ENCODE measurements at regions not wholly inside any gene's neighbourhood (a gene's known extent, or its start where the extent isn't known, plus 50 kb on each side); places are given as distances from the start of the nearest gene placed in this dataset.

DNA sequence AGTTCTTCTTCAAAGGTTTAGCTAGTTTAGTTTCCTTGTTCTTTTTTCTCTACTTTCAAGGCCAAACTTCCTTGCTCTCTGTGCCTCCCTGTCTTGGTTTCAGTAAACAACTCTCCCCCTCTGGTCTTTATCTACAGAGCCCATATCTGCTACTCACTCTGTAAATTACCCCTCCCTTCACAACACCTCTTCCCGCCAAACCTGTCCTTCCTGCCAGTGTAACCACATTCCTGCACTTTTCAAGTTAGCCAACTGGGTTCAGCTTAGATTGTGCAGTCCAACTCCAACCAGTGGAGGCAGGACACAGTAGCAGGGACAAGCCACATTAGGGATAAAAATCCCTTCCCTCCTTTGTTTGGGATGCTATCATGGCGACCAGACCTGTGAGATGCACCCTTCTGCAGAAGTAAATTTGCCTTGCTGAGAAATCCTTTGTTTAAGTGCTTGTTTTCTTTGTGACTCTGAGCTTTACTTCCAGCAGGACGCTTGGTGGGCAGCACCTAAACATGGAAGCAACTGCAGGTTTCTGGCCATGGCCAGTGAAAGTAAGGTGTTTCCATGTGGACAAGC, 706.0 kb downstream of the KCNJ3 start:
- no peak for DNase-seq (ENCODE audit: low read depth in 2 of 2)

DNA sequence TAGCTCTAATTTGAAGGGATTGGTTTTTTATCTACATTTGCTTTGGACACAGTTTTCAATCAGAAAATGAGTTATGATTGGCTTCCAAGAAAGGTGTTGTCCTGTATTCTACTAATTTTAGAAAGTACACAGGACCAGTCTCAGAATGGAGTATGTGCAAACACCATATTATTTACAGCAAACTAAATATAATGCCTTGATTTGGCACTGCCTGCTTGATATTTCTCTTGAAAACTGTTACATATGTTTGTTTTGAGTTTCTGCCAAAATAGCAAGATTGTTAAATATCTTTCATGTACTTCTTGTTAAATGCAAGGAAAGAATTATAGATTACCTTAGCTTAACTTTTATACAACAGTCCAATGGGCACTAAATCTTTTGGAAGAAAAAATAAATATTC, 694.9 kb downstream of the KCNJ3 start:
- DNase-seq (ENCODE audit: low read depth in 2 of 2) = no peak

DNA sequence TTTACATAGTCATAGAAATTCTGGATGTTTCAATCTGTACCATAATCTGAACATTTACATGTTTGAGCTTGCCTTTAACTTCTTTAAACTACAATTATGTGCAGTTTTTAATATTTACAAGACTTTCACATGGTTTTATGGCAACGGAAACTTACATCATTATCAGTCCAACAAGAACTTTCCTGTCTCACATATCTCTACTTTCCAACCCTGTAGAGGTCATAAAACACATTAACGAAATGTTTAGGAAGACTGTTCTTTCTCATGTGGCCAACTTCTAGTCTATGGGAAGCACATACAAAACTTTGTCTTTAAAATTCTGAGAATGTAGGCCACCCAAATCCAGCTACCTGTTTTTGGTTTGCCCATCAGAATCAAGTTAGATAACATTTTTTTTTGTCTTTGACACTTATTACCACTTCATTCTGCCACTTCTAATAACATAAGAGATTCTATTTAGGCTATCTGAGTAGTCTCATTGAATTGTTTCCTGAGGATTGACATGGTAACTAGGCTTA, 693.2 kb downstream of the KCNJ3 start:
- DNase-seq (ENCODE audit: low read depth in 2 of 2) = no peak

DNA sequence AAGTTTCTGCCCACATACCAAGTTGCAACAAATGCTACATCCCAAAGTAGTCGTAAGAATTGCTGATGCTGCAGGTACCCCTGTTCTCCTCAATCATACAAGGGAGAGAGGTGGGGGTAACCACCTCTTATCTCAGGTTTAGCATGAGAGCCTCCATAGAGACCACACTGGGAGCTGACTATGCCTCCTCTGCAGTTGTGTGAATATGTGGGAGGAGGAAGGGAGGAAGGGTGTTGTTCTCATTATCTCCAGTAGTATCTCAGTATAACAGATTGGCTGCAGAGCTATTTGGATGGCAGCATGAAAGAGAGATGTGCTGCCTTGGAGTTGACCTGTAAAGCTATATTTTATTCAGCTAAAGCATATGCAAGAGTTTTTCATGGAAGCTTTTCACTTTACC, 690.7 kb downstream of the KCNJ3 start:
- no peak for DNase-seq (ENCODE audit: low read depth in 2 of 2)

DNA sequence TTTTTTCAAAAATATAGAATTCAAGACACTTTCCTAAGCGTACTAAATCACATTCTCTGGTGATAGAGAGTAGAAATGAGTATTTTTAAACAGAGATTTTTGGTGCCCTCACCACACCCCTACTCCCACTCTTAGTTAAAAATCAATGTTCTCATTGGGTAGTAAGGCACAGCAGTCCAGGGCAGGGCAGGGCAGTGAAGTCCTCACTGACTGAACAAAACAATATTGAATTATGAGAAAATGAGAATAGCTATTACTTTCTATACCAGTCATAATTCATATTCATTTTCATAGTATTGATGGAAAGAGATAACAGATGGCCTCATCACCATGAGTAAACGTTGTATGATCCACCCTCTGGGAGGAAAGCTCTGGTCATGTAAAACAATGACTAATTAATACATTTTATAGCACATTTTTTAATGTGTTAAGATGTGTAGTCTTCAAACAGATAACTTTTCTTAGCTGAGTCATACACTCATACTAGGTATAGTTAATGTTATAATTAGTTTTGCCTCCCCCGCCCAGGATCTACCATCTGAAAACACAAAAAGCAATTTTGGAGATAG, 686.1 kb downstream of the KCNJ3 start:
- DNase-seq (ENCODE audit: low read depth in 2 of 2) = no peak

DNA sequence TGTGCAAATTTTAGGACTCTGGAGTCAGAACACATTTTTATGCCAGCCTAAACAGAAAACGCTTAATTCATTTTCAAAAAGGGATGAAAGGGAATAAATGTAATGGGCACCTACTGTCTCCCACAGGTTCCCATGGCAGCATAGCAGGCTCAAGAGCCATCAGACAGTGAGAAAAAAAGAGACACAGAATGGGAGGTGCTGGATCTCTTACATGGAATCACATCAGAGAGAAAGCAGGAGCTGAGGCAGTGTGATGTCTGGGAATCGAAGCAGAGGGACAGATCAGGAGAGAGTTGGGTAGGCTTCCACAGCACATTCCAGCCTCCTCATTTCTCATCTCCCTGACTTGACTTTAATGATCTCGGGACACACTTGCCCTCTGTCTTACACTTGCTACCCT, 684.3 kb downstream of the KCNJ3 start:
- DNase-seq (ENCODE audit: low read depth in 2 of 2) = no peak

DNA sequence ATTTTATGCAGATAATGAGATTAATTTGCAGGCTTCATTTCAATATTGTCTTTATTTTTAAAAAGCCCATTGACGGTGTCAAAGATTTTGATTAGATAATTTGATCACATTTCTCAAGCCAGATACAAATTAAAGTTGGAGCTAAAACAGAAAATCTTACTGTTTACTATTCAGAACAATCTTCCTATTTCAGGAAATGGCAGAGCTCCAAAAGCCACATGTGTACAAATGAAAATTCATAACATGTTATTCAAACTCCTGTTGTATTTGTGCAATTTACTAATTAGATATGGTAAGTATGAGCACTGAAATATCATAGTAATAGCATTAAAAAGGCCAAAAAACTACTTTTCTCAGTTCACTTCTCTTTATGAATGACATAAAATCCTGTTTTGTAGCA, 682.9 kb downstream of the KCNJ3 start:
- DNase-seq (ENCODE audit: low read depth in 2 of 2) = no peak

DNA sequence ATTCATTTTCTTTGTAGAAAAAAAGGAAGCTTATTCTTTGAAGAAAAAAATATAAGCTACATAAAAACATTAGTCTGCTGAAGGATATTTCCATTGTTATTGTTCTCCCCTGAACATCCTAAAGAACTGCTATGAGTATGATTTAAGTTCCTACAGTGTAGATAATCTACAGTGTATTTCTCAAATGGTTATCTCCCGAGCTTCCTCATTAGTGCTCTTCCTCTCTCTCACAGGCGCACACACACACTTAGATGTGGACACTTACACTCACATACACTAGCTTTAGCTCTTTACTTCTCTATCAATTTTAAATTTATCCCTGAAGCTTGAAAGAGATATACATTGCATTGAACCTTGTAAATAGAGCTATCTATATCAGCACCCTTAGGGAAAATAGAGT, 681.0 kb downstream of the KCNJ3 start:
- no peak for DNase-seq (ENCODE audit: low read depth in 2 of 2)

DNA sequence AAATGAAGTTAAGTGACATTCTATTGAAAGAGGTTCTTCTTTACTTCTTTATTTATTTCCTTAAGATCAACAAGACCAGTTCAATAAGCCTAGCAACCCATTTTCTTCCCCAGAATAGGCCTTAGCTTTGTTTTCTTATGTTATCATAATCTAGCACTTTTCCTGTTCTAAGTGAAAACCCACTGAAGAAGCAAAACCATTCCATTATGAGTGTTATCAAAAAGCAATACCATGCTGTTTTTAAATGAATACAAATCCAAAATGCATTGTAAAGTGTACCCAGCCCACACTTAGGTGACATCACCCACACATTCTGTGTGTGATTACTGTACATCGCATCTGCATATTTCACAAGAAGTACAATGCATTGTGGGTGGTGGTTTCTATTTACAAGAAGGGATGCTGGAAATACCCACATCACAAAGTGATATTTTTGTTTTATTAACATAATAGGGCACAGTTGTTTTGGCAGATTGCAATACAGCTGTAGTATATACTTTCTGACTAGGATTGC, 679.5 kb downstream of the KCNJ3 start:
- DNase-seq (ENCODE audit: low read depth in 2 of 2) = no peak

DNA sequence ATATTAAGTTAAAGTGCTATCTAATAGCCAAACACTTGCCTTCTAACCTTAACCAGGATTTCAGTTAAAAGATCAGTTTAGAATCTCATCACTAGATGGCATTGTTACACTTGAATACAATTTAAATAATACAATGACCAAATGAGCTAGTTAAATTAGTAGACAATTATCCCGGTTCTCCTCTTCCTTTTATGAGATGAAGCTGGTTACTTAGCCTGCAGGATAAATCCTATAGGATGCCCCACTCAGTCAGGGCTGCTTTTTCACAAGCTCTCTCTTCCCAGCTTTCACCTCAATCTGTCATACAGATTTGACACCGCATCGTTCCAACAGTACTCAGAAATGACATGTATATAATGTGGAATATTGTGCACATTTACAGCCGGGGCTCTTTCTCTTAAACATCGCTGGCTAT, 678.8 kb downstream of the KCNJ3 start:
- no peak for DNase-seq (ENCODE audit: low read depth in 2 of 2)

DNA sequence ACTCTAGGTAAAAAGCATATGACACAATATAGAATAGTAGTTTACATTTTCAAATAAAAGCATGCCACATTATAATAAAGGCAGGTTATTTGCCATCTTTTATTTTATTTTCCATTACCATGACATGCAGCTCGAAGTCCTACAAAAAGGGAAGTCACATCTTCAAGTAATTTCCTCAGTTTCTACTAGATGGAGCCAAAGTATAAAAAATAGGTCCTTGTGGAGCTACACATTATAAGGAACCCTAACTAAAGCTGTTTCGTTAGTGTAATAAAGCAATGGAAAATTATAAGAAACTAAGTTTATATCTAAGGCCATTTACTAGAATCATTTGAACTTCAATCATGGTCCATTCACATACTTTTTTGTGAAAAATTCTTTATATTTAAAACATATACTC, 674.5 kb downstream of the KCNJ3 start:
- no peak for DNase-seq (ENCODE audit: low read depth in 2 of 2)

DNA sequence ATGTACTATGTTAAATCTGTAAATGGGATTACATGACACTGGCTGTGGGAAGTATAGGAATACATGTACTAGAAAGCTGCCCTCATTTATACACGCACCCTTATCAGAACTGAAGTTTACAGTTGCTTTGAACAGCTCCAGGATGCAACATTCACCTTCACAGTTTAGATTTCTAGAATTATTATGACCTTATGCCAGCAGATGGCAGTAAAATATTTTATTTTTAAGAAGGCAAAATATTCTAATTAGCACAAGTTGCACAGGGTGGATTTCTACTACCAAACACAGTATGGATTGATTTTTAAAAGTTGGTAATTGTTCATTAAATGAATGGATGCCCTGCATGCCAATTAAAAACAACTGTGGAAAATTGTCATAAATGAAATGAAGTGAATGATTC, 670.4 kb downstream of the KCNJ3 start:
- no peak for DNase-seq (ENCODE audit: low read depth in 2 of 2)

DNA sequence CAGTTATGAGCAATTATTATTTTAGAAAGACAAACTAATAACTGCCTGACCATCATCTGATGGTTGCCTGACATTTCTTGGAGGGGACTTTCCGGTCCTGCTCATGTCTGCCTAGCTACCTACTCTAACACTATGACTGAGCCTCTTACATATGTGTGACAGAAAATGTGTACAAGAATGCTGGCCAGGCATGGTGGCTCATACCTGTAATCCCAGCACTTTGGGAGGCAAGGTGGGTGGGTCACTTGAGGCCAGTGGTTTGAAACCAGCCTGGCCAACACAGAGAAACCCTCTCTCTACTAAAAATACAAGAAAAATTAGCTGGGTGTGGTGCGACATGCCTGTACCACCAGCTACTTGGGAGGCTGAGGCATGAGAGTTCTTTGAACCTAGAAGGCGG, 666.3 kb downstream of the KCNJ3 start:
- no peak for DNase-seq (ENCODE audit: low read depth in 2 of 2)

DNA sequence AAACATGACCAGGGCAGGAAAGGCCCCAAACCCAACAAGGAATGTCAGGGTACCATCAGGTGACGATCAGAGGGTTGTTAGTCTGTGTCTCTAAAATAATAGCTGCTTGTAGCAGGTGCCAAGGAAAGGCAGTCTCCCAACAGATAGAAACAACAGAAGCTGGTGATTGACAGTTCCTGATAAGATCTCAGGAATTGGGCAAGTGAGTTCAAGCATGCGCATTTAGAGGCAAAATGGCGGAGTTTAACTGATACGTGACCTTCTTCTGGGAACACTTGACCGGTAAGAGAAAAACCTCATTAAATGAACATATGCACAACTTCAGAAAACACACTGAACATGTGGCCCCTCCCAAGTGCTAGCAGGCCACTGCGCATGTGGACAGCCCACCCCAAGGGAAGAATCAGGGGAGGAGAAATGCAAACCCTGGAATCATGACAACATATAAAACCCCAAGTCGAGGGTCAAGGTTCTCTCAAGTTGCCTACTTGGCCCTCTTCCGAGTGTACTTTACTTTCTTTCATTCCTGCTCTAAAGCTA, 664.9 kb downstream of the KCNJ3 start:
- DNase-seq (ENCODE audit: low read depth in 2 of 2) = no peak

DNA sequence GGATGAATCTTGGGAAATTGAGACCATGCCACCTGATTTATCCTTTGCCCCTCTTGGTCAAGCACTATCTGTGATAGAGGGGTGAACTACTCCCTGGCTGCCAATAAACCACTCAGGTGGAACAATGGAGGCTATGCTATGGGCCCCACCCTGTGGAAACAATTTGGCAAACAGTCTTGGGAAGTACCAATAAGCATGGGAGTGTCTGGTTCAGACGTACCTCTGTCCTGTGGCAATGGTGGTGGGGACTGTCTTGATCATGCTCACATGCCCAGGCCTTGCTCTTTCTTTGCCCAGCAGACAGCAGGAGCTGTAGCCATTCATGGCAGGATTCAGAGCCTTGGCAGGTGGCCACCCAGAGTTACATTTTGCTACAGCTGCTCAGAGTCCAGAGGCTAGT, 658.7 kb downstream of the KCNJ3 start:
- DNase-seq (ENCODE audit: low read depth in 2 of 2) = no peak

DNA sequence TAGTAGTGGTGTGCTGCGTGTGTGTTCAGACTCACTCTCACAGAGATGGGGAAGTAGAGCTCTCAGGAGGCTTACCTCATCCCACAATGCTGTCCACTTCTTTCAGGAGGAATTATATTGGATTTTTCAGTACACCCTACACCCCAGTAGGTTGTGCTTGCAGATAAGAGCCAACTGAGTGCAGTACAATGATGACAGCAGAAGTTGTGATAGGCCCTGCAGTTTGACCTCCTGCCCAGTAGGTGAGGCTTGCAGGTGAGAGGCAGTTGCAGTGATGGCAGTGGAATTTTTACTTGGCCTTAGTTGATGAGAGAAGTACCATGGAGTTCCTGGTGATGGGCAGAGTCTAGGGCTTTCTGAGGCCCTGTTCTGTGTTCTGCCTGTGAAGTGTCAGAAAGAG, 657.8 kb downstream of the KCNJ3 start:
- DNase-seq (ENCODE audit: low read depth in 2 of 2) = no peak

DNA sequence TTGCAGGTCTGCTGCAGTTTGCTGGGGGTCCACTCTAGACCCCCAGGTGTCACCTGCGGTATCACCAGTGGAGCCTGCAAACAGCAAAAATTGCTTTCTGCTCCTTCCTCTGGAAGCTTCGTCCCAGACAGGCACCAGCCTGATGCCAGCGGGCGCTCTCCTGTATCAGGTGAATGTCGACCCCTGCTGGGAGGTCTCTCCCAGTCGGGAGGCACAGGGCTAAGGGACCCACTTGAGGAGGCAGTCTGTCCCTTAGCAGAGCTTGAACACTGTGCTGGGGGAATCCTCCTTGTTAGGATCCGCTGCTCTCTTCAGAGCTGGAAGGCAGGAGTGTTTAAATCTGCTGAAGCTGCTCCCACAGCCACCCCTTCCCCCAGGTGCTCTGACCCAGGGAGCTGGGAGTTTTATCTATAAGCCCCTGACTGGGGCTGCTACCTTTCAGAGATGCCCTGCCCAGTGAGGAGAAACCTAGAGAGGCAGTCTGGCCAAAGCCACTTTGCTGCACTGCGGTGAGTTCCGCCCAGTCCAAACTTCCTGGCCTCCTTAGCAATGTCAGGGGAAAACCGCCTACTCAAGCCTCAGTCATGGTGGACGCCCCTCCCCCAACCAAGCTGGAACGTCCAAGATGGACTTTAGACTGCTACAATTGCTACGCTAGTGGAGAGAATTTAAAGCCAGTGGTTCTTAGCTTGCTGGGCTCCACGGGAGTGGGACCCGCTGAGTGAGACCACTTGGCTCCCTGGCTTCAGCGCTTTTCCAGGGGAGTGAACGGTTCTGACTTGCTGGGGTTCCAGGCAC, 652.5 kb downstream of the KCNJ3 start:
- no peak for DNase-seq (ENCODE audit: low read depth in 2 of 2)

DNA sequence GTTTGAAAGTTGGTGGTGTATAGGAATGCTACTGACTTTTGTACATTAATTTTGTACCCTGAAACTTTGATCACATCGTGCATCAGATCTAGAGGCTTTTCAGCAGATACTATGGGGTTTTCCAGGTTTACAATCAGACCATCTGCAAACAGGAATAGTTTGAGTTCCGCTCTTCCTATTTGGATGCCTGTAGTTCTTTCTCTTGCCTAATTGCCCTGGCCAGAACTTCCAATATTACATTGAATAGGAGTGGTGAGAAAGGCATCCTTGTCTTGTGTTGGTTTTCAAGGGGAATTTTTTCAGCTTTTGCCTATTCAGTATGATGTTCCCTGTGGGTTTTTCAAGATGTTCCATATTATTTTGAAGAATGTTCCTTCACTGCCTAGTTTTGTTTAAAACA, 633.5 kb downstream of the KCNJ3 start:
- DNase-seq (ENCODE audit: low read depth in 2 of 2) = no peak

DNA sequence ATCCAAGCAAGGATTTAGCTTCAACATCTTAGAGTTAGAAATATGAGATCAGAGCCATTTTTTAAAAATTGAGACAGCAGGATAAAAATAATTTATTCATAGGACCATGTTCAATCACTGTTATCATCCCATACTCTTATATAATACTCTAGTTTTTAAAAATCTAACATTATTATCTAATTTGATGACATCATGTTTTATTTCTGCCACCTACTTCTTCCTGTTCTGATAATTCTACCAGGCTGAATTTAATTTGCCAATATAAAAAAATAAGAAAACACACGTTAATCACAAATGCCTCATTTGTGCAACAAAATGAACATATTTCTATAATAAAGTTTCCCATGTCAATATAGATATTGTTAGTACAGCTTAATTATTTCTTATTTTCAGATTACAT, 621.7 kb downstream of the KCNJ3 start:
- no peak for DNase-seq (ENCODE audit: low read depth in 2 of 2)

DNA sequence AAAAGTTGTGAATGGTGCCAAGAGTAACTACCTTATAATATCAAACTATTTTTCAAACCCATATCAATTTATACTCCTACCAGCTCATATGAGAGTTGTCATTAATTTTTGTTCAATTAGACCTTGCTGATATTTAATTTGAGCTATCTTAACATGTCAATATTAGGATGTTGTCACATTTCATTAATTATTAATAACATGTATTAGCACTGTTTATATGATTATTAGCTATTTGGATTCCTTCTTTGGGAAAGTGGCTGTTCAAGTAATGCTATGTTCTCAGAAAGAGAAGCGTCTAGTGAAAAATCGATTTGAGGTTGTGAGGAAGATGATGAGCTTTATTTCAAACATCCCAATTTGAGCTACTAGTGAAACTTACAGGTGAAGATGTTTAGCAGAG, 620.2 kb downstream of the KCNJ3 start:
- no peak for DNase-seq (ENCODE audit: low read depth in 2 of 2)

DNA sequence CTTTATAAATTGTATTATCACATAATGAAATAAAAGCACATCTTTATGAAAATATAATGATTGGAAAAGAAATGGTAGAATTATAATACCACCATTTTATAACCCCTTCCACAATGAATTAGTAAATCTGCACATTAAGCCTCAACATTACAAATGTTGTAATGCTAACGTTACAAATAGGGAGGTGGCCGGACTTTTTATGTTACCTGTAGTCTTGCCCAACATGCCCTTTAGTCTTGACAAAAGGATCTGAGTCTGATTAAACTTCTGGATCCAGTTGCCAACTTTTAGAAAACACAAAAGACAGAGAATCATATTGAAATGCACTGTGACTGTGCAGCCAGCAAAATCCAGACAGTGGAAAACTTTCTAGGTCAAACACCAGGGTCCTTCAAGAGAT, 617.3 kb downstream of the KCNJ3 start:
- DNase-seq (ENCODE audit: low read depth in 2 of 2) = no peak

DNA sequence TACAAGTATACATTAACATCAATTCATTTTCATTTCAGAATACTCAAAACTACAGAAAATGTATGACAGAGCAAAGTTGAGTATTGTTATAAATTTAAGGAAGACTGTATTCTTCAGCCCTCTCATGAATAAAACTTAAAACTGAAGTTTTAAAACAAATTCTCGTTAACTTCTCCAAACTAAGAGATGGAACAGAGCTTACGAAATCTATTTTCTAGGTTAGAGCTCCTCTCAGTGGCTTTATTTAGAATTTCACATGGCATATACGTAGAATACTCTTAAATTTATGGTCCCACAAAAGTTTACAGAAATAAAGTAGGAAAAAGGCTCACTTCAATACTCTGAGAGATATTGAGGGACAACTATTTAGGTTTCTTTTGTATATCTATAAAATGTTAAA, 612.1 kb downstream of the KCNJ3 start:
- no peak for DNase-seq (ENCODE audit: low read depth in 2 of 2)

DNA sequence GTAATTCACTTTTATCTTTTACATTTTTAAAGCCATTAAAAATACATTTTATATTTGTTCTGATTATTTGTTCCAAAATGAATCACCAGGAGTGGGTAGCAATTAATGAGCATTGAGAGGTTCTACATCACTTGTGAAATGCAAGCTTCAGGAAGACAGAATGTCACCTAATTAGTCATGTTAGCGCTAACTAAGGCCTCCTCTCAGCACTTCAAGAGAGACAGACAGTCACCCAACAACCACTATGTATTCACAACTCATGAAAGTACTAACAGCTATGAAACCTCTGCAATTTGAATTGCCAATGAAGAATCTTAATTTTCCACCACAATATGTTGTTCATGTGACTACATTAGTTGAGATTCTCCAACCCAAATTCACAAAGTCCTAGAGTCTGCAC, 611.0 kb downstream of the KCNJ3 start:
- DNase-seq (ENCODE audit: low read depth in 2 of 2) = no peak

Data from stimulated activated CD8-positive, alpha-beta memory T cell treated with anti-CD3 and anti-CD28 coated beads, Interleukin-15, amount 100 ng/mL, for 48 hours (primary cell).